ENCODE measurements at regions not wholly inside any gene's neighbourhood (a gene's known extent, or its start where the extent isn't known, plus 50 kb on each side); places are given as distances from the start of the nearest gene placed in this dataset.

DNA sequence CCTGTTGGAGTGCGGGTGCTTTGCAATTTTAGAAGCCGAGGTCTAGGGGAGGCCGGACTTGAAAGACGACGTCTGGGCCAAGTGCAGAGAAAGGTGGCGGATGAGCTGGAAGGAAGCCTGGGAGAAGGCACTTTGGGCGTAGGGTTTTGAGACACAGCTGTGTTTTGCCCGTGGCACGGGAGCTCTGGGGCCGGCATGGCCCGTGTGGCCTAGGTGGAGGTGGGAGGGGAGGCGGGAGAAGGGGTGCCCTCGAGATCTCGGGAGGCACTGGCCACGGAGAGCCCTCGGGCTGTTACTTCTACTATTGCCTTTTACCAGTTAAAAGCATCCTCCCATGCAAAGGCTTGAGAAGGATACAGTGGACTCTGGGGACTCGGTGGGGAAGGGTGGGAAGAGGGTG is 161.9 kb downstream of the FOXL1 start:
- TF ChIP-seq, protein P1, sequence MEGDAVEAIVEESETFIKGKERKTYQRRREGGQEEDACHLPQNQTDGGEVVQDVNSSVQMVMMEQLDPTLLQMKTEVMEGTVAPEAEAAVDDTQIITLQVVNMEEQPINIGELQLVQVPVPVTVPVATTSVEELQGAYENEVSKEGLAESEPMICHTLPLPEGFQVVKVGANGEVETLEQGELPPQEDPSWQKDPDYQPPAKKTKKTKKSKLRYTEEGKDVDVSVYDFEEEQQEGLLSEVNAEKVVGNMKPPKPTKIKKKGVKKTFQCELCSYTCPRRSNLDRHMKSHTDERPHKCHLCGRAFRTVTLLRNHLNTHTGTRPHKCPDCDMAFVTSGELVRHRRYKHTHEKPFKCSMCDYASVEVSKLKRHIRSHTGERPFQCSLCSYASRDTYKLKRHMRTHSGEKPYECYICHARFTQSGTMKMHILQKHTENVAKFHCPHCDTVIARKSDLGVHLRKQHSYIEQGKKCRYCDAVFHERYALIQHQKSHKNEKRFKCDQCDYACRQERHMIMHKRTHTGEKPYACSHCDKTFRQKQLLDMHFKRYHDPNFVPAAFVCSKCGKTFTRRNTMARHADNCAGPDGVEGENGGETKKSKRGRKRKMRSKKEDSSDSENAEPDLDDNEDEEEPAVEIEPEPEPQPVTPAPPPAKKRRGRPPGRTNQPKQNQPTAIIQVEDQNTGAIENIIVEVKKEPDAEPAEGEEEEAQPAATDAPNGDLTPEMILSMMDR (IDR thresholded peaks at IDR 0.05 in 2 of 3, conservative IDR thresholded peaks at IDR 0.05 in 1 of 3; ENCODE audit: control insufficient read depth in 2 of 3, extremely low read depth in 1 of 3, insufficient read depth in 1 of 3, low read depth in 3 of 3, low read length in 3 of 3): no peak
- no peak for TF ChIP-seq POLR2AphosphoS5 (IDR thresholded peaks at IDR 0.05; ENCODE audit: low read length)
